VCaP (cell line): ENCODE measurements at regions not wholly inside any gene's neighbourhood (a gene's known extent, or its start where the extent isn't known, plus 50 kb on each side); places are given as distances from the start of the nearest gene placed in this dataset.
A peak's percentile ranks its signal among the peaks of the same experiment; 100 is the strongest.

Experiments
- H3K27ac ChIP-seq: fragments of 450-650 bp; 2 replicates; pipeline ENCODE4 v1.5.1; 2017
- TF ChIP-seq, protein P1 (sequence below): fragments of 450-650 bp; conservative IDR thresholded peaks from 2 replicates; pipeline ENCODE4 v1.5.1; 2017; ENCODE audit warnings: mild to moderate bottlenecking, moderate library complexity

DNA sequence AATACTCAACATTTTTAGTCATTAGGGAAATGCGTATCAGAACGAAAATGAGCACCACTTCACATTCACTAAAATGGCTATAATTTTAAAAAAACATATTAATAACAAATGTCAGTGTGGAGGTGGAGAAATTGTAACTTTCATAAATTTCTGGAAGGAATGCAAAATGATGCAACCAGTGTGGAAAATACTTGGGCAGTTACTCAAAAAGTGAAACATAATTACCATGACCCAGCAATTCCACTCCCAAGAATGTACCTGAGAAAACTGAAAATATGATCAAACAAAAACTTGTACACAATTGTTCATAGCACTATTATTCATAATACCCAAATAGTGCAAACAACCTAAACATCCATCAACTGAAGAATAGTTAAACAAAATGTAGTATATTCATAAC is 76.1 kb upstream of the FAM241A start:
- H3K27ac ChIP-seq: no peak overlapping the region
- TF ChIP-seq, protein P1, sequence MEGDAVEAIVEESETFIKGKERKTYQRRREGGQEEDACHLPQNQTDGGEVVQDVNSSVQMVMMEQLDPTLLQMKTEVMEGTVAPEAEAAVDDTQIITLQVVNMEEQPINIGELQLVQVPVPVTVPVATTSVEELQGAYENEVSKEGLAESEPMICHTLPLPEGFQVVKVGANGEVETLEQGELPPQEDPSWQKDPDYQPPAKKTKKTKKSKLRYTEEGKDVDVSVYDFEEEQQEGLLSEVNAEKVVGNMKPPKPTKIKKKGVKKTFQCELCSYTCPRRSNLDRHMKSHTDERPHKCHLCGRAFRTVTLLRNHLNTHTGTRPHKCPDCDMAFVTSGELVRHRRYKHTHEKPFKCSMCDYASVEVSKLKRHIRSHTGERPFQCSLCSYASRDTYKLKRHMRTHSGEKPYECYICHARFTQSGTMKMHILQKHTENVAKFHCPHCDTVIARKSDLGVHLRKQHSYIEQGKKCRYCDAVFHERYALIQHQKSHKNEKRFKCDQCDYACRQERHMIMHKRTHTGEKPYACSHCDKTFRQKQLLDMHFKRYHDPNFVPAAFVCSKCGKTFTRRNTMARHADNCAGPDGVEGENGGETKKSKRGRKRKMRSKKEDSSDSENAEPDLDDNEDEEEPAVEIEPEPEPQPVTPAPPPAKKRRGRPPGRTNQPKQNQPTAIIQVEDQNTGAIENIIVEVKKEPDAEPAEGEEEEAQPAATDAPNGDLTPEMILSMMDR: no peak

DNA sequence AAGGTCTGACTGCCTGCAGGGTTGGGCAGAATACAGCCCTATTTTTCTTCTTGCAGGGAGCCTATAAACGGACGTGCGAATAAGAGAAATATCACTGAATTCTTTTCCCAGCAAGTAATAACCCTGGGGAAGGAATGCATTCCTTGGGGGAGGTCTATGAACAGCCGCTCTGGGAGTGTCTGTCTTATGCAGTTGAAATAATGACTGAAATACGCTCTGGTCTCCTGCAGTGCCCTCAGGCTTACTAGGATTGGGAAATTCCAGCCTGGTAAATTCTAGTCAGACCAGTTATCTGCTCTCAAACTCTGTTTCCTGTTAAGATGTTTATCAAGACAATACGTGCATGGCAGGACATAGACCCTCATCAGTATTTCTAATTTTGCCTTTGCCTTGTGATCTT is 72.1 kb upstream of the FAM241A start:
- TF ChIP-seq, protein P1: no peak
- no peak overlapping the region for H3K27ac ChIP-seq

- no peak overlapping the region for H3K27ac ChIP-seq
- TF ChIP-seq, protein P1: peak; percentile 82
Observed at GRCh38 chr4:112075129-112075753, 70.0 kb upstream of the FAM241A start.

DNA sequence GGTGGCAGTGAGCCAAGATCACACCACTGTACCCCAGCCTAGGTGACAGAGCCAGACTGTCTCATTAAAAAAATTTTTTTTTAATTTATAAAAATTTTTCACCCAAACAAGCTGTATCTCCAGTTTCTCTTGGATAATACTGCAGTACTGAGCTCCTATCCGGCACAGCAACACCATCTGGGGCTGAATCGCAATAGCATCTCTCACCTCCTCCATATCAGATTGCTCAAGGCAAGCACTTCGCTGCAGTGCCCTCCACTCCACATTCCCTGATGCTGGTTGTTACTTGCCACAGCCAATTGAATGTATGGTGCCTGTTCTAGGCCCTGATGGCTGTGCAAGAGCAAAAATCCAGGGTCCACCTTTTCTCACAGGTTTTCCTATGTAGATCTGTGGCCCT is 69.3 kb upstream of the FAM241A start:
- H3K27ac ChIP-seq: no peak overlapping the region
- TF ChIP-seq, protein P1: no peak

DNA sequence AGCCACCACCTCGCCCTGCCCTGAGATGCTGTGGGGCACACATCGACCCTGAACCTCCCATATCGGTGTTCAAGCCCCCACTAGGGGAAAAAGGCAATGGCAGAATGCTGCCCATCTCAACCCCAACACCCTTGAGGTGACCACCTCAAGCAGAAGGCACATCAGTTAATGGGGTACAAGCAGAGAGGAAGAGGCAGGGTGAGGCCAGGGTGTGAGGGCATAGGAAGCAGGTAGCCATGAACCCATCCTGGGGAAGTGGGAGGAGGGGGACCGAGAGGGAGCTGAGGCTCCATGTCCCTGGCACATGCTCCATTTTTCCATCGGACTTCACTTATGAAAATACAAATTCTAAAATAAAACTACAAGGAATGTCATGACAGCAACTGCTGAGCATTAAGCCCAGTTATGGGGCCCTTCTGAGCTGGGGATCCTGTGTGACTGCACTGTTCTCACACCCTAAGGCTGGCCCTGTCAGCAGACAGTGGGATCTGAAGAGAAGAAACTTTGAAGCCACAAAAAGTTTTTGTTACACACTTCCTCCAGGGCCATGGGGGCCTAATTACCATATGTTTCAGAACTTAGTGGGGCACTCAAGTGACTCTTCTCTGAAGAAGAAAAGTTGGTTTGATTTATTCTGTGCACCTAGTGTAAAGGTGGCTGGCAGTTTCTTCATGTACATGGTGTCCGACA is 68.2 kb upstream of the FAM241A start:
- no peak overlapping the region for H3K27ac ChIP-seq
- TF ChIP-seq, protein P1: no peak

GRCh38 chr4:112077743-112078142 is 67.5 kb upstream of the FAM241A start:
- H3K27ac ChIP-seq: no peak overlapping the region
- TF ChIP-seq, protein P1: no peak

DNA sequence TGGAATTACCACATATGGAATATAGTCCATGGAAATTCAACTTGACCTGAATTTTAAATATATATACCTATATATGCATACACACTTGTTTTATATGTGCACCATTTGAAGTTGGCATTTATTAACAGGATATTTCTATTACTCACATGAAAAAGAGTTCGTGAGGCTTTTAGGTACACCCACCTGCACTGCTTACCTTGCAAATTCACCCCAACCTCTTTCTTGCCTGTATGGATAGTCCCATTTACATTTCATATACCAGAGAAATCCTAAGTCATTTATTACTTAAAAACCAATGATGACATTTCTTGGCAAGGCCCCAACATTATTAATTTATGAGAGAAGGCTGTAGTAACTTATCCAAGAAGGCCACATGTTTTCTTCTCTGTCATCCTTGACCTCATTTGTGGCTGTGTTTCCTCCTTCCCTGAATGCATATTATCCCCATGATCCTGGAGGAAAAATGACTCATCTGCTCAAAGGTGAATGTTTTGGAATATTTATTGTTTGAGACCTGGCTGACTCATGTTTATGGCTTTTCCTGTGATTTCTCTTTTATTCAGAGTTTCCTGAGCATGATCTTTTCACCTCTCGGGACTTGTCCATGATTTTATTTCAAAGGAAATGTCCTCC is 62.2 kb upstream of the FAM241A start:
- TF ChIP-seq, protein P1: no peak
- H3K27ac ChIP-seq: no peak overlapping the region
